ENCODE measurements at regions not wholly inside any gene's neighbourhood (a gene's known extent, or its start where the extent isn't known, plus 50 kb on each side); places are given as distances from the start of the nearest gene placed in this dataset.

GRCh38 chrX:78573630-78574029, 85.5 kb downstream of the RTL3 start:
- no peak for TF ChIP-seq CTCF (IDR thresholded peaks at IDR 0.05; ENCODE audit: insufficient read depth, low read length)
- TF ChIP-seq REST (IDR thresholded peaks at IDR 0.05; ENCODE audit: insufficient replicate concordance, low read depth), result no peak
- TF ChIP-seq SPI1 (IDR thresholded peaks at IDR 0.05; ENCODE audit: borderline replicate concordance, low read depth), result no peak
